NCI-H1436 (cell line): ENCODE measurements at regions not wholly inside any gene's neighbourhood (a gene's known extent, or its start where the extent isn't known, plus 50 kb on each side); places are given as distances from the start of the nearest gene placed in this dataset.
"Not testable (repeated sequence)": the region's sequence is repeated elsewhere in the genome, so short reads cannot be mapped to it uniquely, and the experiment has no call there.

ENCODE experiments used
- DNase-seq: peaks from one replicate; lab custom pipeline; 2025; lab: John Stamatoyannopoulos, UW

GRCh38 chr6:8180327-8181159, 78.2 kb upstream of the EEF1E1 start:
- peak; percentile 8 for DNase-seq

GRCh38 chr6:8177721-8178120, 75.4 kb upstream of the EEF1E1 start:
- no peak for DNase-seq

DNA sequence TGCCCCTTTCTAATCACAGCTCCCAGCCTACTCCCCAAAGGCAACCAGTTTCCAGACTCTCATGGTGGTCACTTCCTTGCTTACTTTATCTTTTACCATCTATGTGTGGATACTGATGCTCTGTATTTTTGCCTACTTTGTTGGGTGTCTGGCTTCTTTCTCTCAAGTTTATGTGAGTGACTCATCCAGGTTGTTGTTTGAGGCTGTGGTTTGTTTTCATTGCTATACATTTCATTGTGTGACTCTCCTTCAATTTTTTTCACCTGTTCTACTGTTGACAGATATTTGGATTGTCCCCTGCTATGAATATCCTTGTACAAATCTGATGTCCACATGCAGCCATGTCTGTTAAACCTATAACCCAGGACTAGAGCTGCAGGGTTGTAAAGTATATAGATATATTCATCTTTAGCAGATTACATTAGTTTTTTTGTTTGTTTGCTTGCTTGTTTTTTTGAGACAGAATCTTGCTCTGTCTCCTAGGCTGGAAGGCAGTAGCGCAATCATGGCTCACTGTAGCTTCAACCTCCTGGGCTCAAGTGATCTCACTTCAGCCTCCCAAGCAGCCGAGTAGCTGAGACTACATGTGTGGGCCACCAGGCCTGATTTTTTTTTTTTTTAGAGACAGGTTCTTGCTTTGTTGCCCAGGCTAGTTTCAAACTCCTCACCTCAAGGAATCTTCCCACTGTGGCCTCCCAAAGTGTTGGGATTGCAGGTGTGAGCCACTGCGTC, 72.9 kb upstream of the EEF1E1 start:
- DNase-seq, result no peak

DNA sequence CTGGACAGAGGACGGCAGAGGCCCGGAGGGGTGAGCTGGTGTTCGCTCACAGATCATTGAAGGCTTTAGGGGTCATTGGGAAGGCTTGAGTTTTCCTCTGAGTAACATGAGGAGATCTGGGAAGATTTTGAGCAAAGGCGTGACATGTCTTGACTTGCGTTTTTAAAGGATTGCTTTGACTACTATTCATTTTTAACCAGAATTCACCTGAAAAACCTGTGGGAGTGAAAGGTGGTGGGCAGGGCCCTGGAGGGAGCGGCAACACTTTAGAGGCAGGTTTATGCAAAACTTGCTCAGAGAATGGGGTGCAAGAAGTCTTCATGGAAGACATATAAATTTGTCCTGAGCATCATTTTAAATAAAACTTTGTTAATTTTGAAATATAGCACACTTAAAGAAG, 72.2 kb upstream of the EEF1E1 start:
- no peak for DNase-seq

GRCh38 chr6:8172530-8172929, 70.2 kb upstream of the EEF1E1 start:
- no peak for DNase-seq

GRCh38 chr6:8170754-8171153, 68.4 kb upstream of the EEF1E1 start:
- DNase-seq, result no peak

DNA sequence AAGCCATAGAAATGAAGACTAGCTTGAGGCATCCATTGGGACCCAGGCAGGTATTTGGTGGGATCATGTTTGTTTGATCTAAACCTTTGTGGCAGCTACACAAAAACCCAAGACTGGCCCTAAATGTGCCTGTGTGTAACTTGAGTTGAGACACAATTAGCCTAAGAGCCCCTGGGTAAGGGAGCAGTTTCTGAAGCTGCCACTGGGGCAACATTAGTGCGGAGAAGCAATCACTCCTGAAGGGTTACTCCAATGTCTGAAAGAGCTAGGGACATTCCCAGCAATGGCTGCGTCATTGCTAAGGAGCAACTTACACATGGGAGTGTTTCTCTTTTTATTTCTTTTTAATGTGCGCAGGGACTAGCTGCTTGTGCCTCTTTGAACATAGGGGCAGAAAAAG, 67.9 kb upstream of the EEF1E1 start:
- DNase-seq, result no peak

DNA sequence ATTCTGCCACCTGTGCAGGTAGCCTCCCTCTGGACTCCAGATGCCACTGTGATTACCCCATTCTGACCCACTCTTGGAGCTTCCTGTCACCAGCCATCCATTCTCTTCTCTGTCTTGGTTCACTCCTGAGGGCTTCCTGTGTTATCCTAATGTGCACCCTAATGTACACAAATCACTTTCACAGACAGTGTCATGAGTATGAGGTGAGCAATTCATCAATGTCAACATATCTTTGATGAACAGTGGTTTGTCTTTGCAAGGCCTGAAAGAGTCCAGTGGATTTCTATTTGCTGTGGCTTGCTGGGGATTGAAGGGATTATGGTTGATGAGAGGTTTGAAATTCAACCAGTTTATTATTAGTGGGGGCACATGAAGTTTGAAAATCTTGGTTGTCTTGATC, 63.8 kb upstream of the EEF1E1 start:
- no peak for DNase-seq

DNA sequence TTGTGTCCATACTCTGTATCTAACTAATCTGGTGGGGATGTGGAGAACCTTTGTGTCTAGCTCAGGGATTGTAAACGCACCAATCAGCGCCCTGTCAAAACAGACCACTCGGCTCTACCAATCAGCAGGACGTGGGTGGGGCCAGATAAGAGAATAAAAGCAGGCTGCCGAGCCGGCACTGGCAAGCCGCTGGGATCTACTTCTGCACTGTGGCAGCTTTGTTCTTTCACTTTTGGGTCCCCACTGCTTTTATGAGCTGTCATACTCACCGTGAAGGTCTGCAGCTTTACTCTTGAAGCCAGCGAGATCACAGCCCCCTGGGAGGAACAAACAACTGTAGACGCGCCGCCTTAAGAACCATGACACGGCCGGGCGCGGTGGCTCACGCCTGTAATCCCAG, 62.7 kb upstream of the EEF1E1 start:
- DNase-seq, result not testable (repeated sequence)

DNA sequence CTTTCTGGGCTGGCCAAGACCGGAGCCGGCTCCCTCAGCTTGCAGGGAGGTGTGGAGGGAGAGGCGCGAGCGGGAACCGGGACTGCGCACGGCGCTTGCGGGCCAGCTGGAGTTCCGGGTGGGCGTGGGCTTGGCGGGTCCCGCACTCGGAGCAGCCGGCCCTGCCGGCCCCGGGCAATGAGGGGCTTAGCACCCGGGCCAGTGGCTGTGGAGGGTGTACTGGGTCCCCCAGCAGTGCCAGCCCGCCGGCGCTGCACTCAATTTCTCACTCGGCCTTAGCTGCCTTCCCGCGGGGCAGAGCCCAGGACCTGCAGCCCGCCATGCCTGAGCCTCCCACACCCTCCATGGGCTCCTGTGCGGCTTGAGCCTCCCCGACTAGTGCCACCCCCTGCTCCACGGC, 61.9 kb upstream of the EEF1E1 start:
- DNase-seq, result not testable (repeated sequence)

DNA sequence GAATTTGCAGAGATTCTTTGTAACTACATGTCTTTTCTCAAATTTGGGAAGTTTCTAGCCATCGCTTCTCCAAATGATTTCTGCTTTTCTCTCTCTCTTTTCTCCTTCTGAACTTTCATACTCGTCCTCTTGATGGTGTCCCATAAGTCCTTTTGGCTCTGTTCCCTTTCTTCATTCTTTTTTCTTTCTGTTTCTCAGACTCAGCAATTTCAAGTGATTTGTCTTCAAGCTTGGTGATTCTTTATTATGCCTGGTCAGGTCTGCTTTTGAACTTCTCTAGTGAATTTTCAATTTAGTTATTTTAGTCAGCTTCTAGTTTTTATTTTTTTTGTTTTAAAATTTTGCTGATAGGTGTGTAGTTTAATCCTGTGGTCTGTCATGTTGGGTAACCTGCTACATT, 57.6 kb upstream of the EEF1E1 start:
- no peak for DNase-seq

GRCh38 chr6:8157839-8158238, 55.5 kb upstream of the EEF1E1 start:
- no peak for DNase-seq

DNA sequence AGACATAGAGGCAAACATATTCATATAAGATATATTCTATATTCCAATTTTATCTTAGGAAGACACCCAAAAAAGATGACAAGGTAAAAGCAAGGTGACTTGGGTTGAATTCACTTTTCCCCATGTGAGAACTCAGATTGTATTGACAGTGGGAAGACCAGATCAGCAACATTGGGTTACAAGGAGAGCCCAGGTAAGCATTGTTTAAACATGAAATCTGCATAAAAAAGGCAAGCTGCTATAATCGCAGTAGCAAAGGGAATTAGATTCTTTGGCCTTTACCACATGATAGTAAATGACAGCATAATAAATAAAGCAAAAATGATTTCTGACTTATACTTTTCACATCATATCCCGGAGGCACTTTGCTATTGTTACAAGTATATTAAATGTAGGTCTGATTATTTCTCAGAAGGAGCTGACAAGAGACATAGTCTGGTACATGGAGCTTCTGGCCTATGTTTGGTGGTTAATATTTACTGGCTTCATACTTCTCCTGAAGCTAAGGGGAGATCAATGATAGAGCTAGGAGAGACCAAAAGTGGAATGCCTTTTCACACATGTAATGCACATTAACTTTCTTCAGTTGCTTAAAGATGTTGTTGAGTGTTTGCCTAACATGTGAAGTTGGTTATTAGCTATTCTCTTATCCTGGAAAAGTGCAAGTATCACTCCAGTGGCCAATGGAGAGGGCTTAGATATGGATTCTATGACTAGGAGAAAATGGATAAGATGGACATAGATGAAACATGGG, 53.1 kb upstream of the EEF1E1 start:
- DNase-seq, result no peak
